ENCODE measurements at regions not wholly inside any gene's neighbourhood (a gene's known extent, or its start where the extent isn't known, plus 50 kb on each side); places are given as distances from the start of the nearest gene placed in this dataset.

- Mint-ChIP-seq H3K4me3 (peak overlapping the region; percentile 37; the same call in 1 of the 2 replicates), H3K27ac (peak overlapping the region; percentile 98)
Measured at GRCh38 chr4:86483173-86483490, 111.0 kb upstream of the PTPN13 start.

GRCh38 chr4:86483773-86484172 lies 110.3 kb upstream of the PTPN13 start:
- ChIA-PET POLR2A (interaction anchor here (0.7 to 1.3 kb wide), 2 partner anchors 9 to 657 kb away, joined by 3 read pairs; no protein-coding TSS in a partner anchor), CTCF (interaction anchor here (1.3 to 3.1 kb wide), 3 partner anchors 10 to 13 kb away, joined by 3 to 27 read pairs (median 4); no protein-coding TSS in a partner anchor)
- no peaks in the 10 kb centered on the region for H3K27me3 Mint-ChIP-seq (ENCODE audit: low read depth)
- H3K4me1 Mint-ChIP-seq = peaks cover 39% of the 10 kb centered on the region
- TF ChIP-seq STAT6 (CRISPR knock-in tag; conservative IDR thresholded peaks at IDR 0.05; ENCODE audit: low read depth) (no peak), TEAD4 (CRISPR knock-in tag; IDR thresholded peaks at IDR 0.05) (no peak), NFATC4 (CRISPR knock-in tag; IDR thresholded peaks at IDR 0.05) (no peak), E2F1 (CRISPR knock-in tag; IDR thresholded peaks at IDR 0.05) (no peak), ZBTB43 (CRISPR knock-in tag; IDR thresholded peaks at IDR 0.05) (no peak), ZNF671 (CRISPR knock-in tag; IDR thresholded peaks at IDR 0.05) (no peak), IRF1 (CRISPR knock-in tag; IDR thresholded peaks at IDR 0.05) (no peak), SOX15 (CRISPR knock-in tag; IDR thresholded peaks at IDR 0.05) (no peak), NFE2L1 (CRISPR knock-in tag; IDR thresholded peaks at IDR 0.05) (no peak), ZNF138 (CRISPR knock-in tag; conservative IDR thresholded peaks at IDR 0.05) (no peak), ZNF232 (CRISPR knock-in tag; IDR thresholded peaks at IDR 0.05) (no peak), CDX4 (CRISPR knock-in tag; IDR thresholded peaks at IDR 0.05; ENCODE audit: borderline replicate concordance) (no peak), RORB (CRISPR knock-in tag; IDR thresholded peaks at IDR 0.05) (no peak), ETV6 (CRISPR knock-in tag; IDR thresholded peaks at IDR 0.05) (no peak), ZNF396 (CRISPR knock-in tag; IDR thresholded peaks at IDR 0.05; ENCODE audit: borderline replicate concordance) (no peak), GRHL2 (CRISPR knock-in tag; IDR thresholded peaks at IDR 0.05; ENCODE audit: insufficient replicate concordance, severe bottlenecking) (no peak), NFYB (CRISPR knock-in tag; conservative IDR thresholded peaks at IDR 0.05; ENCODE audit: low read depth) (no peak), PREB (CRISPR knock-in tag; IDR thresholded peaks at IDR 0.05; ENCODE audit: borderline replicate concordance) (no peak), GABPB1 (CRISPR knock-in tag; IDR thresholded peaks at IDR 0.05) (no peak)
- H3K27ac Mint-ChIP-seq = peak overlapping the region; percentile 87
- DNase-seq (ENCODE audit: low spot score) (no peak), ATAC-seq (peak; percentile 18; the same call in 1 of the 2 replicates)
- no peak overlapping the region for H3K4me3 Mint-ChIP-seq
- peaks cover 19% of the 10 kb centered on the region for H3K9me3 Mint-ChIP-seq
- peaks cover 20% of the 10 kb centered on the region for H3K36me3 Mint-ChIP-seq

More at GRCh38 chr4:86483173-86483490, 111.0 kb upstream of the PTPN13 start:
- Mint-ChIP-seq H3K36me3 (peaks cover 20% of the 10 kb centered on the region), H3K4me1 (peaks cover 35% of the 10 kb centered on the region), H3K27me3 (ENCODE audit: low read depth) (no peaks in the 10 kb centered on the region), H3K9me3 (peaks cover 19% of the 10 kb centered on the region)
- TF ChIP-seq CREM (CRISPR knock-in tag; IDR thresholded peaks at IDR 0.05) (no peak), SP1 (CRISPR knock-in tag; conservative IDR thresholded peaks at IDR 0.05) (0 out of 2 replicates have a peak, but pooled peaks have one; percentile 20)
- CTCF ChIA-PET = interaction anchor here (1.1 to 3.1 kb wide), 6 partner anchors 9 to 686 kb away, joined by 3 to 27 read pairs (median 4); no protein-coding TSS in a partner anchor
- no peak for ATAC-seq
- DNase-seq (ENCODE audit: low spot score) = no peak
- POLR2A ChIA-PET = interaction anchor here (1.3 kb wide), 1 partner anchor 9 kb away, joined by 3 read pairs; no protein-coding TSS in a partner anchor
